ENCODE measurements at regions not wholly inside any gene's neighbourhood (a gene's known extent, or its start where the extent isn't known, plus 50 kb on each side); places are given as distances from the start of the nearest gene placed in this dataset.

GRCh38 chr4:19187691-19188090, 1064.0 kb upstream of the SLIT2 start:
- no peak for TF ChIP-seq POLR2AphosphoS5 (IDR thresholded peaks at IDR 0.05; ENCODE audit: low read depth, low read length)
- TF ChIP-seq MAX (IDR thresholded peaks at IDR 0.05; ENCODE audit: low read depth), result no peak
- no peak for TF ChIP-seq IRF3 (IDR thresholded peaks at IDR 0.05; ENCODE audit: low read depth, low read length)
- TF ChIP-seq CTCF (IDR thresholded peaks at IDR 0.05), result no peak

Measured in SK-N-SH (cell line).